CD4-positive, alpha-beta T cell treated with Interleukin-12 subunit alpha and Interleukin-12 subunit beta, for 1 hour (primary cell): ENCODE measurements at regions not wholly inside any gene's neighbourhood (a gene's known extent, or its start where the extent isn't known, plus 50 kb on each side); places are given as distances from the start of the nearest gene placed in this dataset.

Source experiments
- DNase-seq: peaks from one replicate; pipeline ENCODE4 v3.0.0-alpha.2; 2020

DNA sequence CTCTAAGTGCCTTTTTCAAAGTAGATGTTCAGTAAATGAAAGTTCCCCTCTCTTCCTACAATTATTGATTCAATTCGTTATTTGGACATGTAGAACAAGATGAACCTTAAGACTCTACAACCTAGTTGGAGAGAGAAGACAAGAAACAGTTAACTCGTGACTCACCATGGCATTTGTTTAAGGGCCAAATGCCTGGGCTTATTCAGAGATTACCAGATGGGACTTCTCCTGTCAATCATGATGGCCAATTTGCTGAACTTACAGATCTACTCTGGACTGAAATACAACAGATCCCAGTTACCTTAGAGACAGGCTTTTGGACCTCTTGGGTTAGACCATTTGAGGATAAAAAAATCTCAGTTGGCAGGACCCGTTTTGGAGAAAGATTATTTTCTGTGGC lies 93.5 kb downstream of the C1orf94 start:
- no peak for DNase-seq

GRCh38 chr1:34272152-34272551 lies 95.4 kb downstream of the C1orf94 start:
- DNase-seq = no peak

GRCh38 chr1:34275150-34275549 lies 98.4 kb downstream of the C1orf94 start:
- DNase-seq = no peak

DNA sequence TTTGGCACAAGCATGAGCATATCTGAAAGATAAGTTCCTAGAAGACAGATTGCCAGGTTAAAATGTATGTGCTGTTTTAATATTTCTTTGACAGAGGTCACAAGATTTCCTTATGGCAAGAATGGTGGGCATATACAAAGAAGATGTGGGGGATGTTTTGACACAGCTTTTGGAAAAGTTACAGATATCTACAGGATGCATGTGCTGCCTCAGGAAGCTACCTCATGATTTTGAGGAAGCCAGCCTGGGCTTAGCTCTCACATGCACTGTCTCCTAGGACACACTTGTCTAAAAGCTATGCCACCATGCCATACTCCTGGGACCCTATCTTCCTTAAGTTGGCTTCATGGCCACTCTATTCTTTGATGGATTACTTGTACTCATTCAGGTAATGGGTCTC lies 99.9 kb downstream of the C1orf94 start:
- no peak for DNase-seq

- no peak for DNase-seq
Measured at GRCh38 chr1:34277150-34277549, 100.4 kb downstream of the C1orf94 start.

DNA sequence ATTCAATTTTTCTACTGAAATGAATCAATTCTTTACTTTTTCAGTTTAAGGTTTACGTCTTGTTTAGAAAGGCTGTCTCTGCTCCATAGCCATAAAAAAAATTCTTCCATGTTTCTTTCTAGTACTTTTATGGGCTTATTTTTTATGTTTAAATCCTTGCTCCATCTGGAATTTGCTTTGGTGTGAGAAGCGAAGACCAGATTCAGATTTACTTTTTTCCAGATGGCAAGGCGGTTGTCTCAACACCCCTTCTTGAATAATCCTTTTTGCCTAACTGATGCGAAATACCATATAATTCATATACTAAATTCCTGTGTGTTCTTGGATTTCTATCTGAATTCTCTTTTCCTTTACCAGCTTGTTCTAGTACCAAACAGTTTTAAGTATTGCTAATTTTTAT lies 101.5 kb downstream of the C1orf94 start:
- DNase-seq = no peak

DNA sequence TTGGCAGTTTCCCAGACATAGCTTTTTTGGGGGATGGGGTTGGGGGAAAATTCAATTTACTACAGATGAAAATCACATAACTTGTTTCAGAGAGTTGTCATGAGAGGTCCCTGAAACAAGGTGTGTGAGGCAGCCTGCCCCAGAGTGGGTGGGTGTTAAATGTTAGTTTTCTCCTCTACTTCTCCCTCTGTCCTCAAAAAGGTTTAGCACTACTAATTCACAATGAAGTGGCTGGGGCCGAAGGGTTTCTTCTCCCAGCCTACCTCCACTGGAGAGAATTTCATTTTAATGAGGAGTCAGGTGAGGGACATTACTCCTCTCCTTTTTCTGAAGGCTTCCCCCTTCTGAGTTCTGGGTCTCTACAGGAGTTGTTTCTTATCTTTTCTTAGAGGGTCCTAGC lies 103.3 kb downstream of the C1orf94 start:
- DNase-seq = no peak

DNA sequence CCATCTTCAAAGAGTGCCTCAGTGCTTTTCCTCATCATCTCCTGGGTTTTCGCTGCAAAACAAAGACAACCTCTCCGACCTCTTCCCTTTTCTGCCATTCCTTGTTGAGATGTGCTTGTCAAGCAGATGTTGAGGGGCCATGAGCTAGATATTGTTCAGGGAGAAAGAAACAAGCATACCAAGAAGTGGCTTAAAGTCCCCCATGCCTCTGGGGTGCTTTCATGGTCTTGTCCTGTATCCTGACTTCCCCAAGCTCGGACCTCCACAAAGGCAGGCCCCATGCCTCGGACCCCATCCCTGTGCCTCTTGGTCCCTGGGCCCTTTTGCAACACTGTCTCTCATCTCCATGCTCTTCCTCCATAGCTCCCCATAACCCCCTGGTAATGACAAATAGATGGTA lies 103.8 kb downstream of the C1orf94 start:
- no peak for DNase-seq

GRCh38 chr1:34283142-34283541 lies 106.4 kb downstream of the C1orf94 start:
- DNase-seq = no peak

- DNase-seq = no peak
Measured at GRCh38 chr1:34286511-34286910, 109.8 kb downstream of the C1orf94 start.

DNA sequence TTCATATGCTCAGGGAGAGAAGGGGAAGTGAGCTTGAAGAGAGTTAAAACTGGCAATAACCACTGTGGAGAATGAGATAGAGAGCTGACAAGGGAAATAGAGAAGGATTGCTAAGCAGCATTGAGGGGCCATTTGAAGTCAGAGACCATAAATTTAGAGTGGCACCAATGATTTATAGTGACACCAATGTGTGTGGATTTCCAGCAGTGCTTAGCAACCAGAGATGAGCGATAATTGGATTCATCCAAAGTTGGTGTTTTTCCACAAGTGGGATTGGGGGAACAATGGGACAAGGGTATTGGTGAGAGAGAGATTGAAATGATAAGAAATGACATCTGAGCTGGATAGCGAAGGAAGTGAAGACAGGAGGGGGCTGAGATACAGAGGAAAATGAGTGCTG lies 114.1 kb downstream of the C1orf94 start:
- no peak for DNase-seq

DNA sequence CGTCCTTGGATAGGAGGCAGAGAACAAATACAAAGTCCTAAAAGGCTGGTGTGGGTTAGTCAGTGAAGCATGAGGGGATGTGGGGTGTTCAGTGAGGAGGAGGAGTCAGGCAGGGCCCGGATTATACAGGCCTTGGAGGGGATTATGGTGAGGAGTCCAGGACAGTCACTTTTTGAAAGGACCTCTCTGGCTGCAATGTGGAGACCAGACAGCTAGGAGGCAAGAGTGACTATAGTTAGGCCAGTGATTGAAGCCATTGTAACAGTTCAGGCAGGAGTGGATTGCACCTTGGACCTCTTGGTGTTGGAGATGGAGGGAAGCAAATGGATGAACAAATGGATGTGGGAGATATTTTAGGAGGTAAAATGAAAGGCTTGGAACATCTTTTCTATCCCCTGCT lies 115.8 kb downstream of the C1orf94 start:
- DNase-seq = no peak

DNA sequence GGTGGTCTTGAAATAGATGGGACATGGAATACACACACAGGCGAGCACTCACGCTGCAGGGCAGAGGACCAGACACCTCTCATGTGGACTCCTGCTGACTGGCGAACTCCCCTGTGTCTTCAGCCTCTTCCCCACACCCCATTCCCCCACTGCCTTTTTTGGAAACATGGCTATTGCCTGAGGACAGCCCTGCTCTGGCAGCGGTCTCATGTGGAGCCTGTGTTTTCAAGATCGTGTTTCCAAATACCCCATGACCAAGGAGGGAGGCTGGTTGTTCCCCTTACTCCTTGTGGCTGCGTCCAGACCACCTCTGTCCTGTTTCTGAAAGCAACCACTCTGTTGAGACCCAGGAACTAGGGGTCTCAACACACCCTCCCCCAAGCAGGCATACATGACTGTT lies 119.4 kb downstream of the C1orf94 start:
- DNase-seq = no peak

- DNase-seq = no peak
Measured at GRCh38 chr1:34302798-34303197, 126.1 kb downstream of the C1orf94 start.

GRCh38 chr1:34303218-34303617 lies 126.5 kb downstream of the C1orf94 start:
- DNase-seq = no peak

DNA sequence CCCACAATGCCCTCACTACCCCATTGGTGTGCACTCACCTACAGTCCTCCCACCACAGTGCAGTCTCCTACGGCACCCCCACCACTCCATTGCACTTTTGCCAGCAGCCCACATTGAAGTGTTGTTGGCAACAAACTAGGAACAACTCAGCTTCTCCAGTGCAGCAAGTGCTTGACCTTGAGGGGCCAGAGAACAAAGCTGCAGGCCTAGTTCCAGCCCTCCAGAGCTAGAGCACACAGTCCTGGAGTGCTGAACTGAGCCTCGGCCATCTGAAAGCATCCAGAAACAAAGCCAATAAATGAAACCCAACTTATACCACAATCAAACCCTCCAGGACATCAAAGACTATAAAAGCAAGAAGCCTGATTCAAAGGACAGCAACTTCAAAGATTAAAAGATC lies 129.9 kb downstream of the C1orf94 start:
- no peak for DNase-seq

- DNase-seq = no peak
Measured at GRCh38 chr1:34312359-34312758, 135.7 kb downstream of the C1orf94 start.

DNA sequence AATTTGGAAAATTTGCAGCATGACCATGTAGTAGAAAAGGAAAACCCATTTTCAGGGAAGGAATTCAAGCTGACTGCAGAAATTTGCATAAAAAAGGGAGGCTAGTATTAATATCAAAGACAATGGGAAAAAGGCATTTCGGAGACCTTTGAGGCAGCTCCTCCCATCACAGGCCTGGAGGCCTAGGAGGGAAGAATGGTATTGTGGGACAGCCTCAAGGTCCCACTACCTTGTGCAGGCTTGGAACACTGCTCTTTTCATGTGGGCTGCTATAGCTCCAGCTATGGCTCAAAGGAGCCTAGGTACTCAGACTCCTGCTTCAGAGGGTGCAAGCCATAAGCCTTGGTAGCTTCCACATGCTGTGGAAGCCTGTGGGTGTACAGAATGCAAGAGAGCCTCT lies 139.3 kb downstream of the C1orf94 start:
- no peak for DNase-seq

DNA sequence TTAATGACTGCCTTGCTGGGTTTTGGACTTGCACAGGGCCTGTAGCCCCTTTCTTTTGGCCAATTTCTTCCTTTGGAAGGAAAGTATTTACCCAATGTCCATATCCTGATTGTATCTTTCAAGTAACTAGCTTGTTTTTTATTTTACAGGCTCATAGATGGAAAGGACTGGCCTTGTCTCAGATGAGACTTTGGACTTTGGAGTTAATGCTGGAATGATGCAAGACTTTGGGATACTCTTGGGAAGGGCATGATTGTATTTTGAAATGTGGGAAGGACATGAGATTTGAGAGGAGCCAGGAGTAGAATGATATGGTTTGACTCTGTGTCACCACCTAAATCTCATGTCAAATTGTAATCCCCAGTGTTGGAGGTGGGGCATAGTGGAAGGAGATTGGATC lies 140.1 kb downstream of the C1orf94 start:
- DNase-seq = no peak

GRCh38 chr1:34319218-34319617 lies 142.5 kb downstream of the C1orf94 start:
- no peak for DNase-seq

GRCh38 chr1:34320053-34320669 lies 143.5 kb downstream of the C1orf94 start:
- DNase-seq = no peak

- no peak for DNase-seq
Measured at GRCh38 chr1:34322969-34323368, 146.3 kb downstream of the C1orf94 start.

GRCh38 chr1:34324879-34325440 lies 148.3 kb downstream of the C1orf94 start:
- no peak for DNase-seq

GRCh38 chr1:34328281-34328799 lies 151.6 kb downstream of the C1orf94 start:
- no peak for DNase-seq

- no peak for DNase-seq
Measured at GRCh38 chr1:34330061-34330460, 153.4 kb downstream of the C1orf94 start.
